ENCODE measurements at regions not wholly inside any gene's neighbourhood (a gene's known extent, or its start where the extent isn't known, plus 50 kb on each side); places are given as distances from the start of the nearest gene placed in this dataset.

DNA sequence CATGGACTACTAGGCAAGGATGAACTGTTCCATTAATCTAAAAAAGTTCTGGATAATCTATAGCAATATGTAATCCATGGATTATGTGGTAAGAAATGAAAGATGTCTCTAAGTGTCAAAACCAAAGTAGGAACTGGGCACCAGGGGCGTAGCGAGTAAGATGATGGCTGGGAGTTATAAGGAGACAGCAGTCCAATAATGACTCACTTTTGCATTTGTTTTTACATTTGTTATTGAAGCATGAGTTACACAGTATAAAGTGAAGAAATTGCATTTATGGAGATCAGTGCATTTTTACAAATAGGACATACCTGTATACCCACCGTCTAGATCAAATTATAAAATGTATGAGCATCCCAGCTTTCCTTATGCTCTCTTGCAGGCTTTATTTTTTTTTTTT lies 878.5 kb upstream of the MAP3K7 start:
- Histone ChIP-seq H3F3A (ENCODE audit: low read length, unreplicated experiment) (no peaks in the 10 kb centered on the region), H3K9me3 (ENCODE audit: low read length) (no peaks in the 10 kb centered on the region), H3K79me2 (ENCODE audit: low read length) (no peaks in the 10 kb centered on the region), H3K36me3 (ENCODE audit: low read depth, low read length) (no peaks in the 10 kb centered on the region), H3K4me1 (ENCODE audit: insufficient read depth, low read length) (no peaks in the 10 kb centered on the region), H3K27ac (ENCODE audit: low read length) (no peak overlapping the region), H3K4me2 (ENCODE audit: low read length) (no peak overlapping the region), H3K27me3 (ENCODE audit: low read length) (no peaks in the 10 kb centered on the region), H3K9me2 (replicated peaks; ENCODE audit: low read length) (no peaks in the 10 kb centered on the region), H3K9ac (ENCODE audit: low read length) (no peak overlapping the region), H4K20me1 (ENCODE audit: low read length) (no peaks in the 10 kb centered on the region), H3K4me3 (ENCODE audit: low read length) (no peak overlapping the region), H2AFZ (ENCODE audit: low read length) (no peak overlapping the region)
- no TSS peak for BruUV-seq (replicated peaks)
- ChIA-PET CTCF (no interaction called here), POLR2A (ENCODE audit: unreplicated experiment) (no interaction called here)
- DNase-seq (no peak), ATAC-seq (0 out of 2 replicates have a peak, but pooled peaks have one; percentile 31)
- TF ChIP-seq EZH2 (IDR thresholded peaks at IDR 0.05; ENCODE audit: low read length, unreplicated experiment) = no peak
- no peak for TF ChIP-seq EZH2phosphoT487 (IDR thresholded peaks at IDR 0.05; ENCODE audit: borderline replicate concordance, low read length)
- TF ChIP-seq CTCF (conservative IDR thresholded peaks at IDR 0.05; ENCODE audit: low read depth, low read length) = no peak
- intact Hi-C loops (cut with micrococcal nuclease) = no loop called here

- Histone ChIP-seq H3F3A (ENCODE audit: low read length, unreplicated experiment) (no peaks in the 10 kb centered on the region), H4K20me1 (ENCODE audit: low read length) (no peaks in the 10 kb centered on the region), H3K4me2 (ENCODE audit: low read length) (no peak overlapping the region), H3K9ac (ENCODE audit: low read length) (no peak overlapping the region), H3K4me1 (ENCODE audit: insufficient read depth, low read length) (no peaks in the 10 kb centered on the region), H3K27ac (ENCODE audit: low read length) (no peak overlapping the region), H3K9me2 (replicated peaks; ENCODE audit: low read length) (no peaks in the 10 kb centered on the region), H3K36me3 (ENCODE audit: low read depth, low read length) (no peaks in the 10 kb centered on the region), H3K27me3 (ENCODE audit: low read length) (no peaks in the 10 kb centered on the region), H3K4me3 (ENCODE audit: low read length) (no peak overlapping the region), H3K79me2 (ENCODE audit: low read length) (no peaks in the 10 kb centered on the region), H2AFZ (ENCODE audit: low read length) (no peak overlapping the region), H3K9me3 (ENCODE audit: low read length) (no peaks in the 10 kb centered on the region)
- BruUV-seq (replicated peaks) = no TSS peak
- no peak for DNase-seq
- ChIA-PET POLR2A (ENCODE audit: unreplicated experiment) (no interaction called here), CTCF (no interaction called here)
- TF ChIP-seq EZH2 (IDR thresholded peaks at IDR 0.05; ENCODE audit: low read length, unreplicated experiment) = no peak
- no peak for TF ChIP-seq EZH2phosphoT487 (IDR thresholded peaks at IDR 0.05; ENCODE audit: borderline replicate concordance, low read length)
- no peak for ATAC-seq
- intact Hi-C loops (cut with micrococcal nuclease) = no loop called here
These were observed 877.8 kb upstream of the MAP3K7 start for GRCh38 chr6:91464718-91465117.

GRCh38 chr6:91464201-91464600 lies 877.3 kb upstream of the MAP3K7 start:
- H3K4me1 ChIP-seq (ENCODE audit: insufficient read depth, low read length) = no peaks in the 10 kb centered on the region
- no peaks in the 10 kb centered on the region for H3K36me3 ChIP-seq (ENCODE audit: low read depth, low read length)
- H3K9me2 ChIP-seq (replicated peaks; ENCODE audit: low read length) = no peaks in the 10 kb centered on the region
- no peaks in the 10 kb centered on the region for H3K79me2 ChIP-seq (ENCODE audit: low read length)
- no peak overlapping the region for H3K9ac ChIP-seq (ENCODE audit: low read length)
- ATAC-seq = no peak
- ChIA-PET CTCF (no interaction called here), POLR2A (ENCODE audit: unreplicated experiment) (no interaction called here)
- no peaks in the 10 kb centered on the region for H3F3A ChIP-seq (ENCODE audit: low read length, unreplicated experiment)
- no TSS peak for BruUV-seq (replicated peaks)
- H2AFZ ChIP-seq (ENCODE audit: low read length) = no peak overlapping the region
- no peaks in the 10 kb centered on the region for H3K27me3 ChIP-seq (ENCODE audit: low read length)
- H3K4me2 ChIP-seq (ENCODE audit: low read length) = no peak overlapping the region
- no peaks in the 10 kb centered on the region for H3K9me3 ChIP-seq (ENCODE audit: low read length)
- no peak overlapping the region for H3K27ac ChIP-seq (ENCODE audit: low read length)
- intact Hi-C loops (cut with micrococcal nuclease) = no loop called here
- no peak for DNase-seq
- H4K20me1 ChIP-seq (ENCODE audit: low read length) = no peaks in the 10 kb centered on the region
- TF ChIP-seq EZH2 (IDR thresholded peaks at IDR 0.05; ENCODE audit: low read length, unreplicated experiment) = no peak
- TF ChIP-seq CTCF (conservative IDR thresholded peaks at IDR 0.05; ENCODE audit: low read depth, low read length) = no peak
- TF ChIP-seq EZH2phosphoT487 (IDR thresholded peaks at IDR 0.05; ENCODE audit: borderline replicate concordance, low read length) = no peak
- H3K4me3 ChIP-seq (ENCODE audit: low read length) = no peak overlapping the region

Data from PC-3 (cell line).